Lower lobe of right lung (tissue), 2 donors: ENCODE measurements at regions not wholly inside any gene's neighbourhood (a gene's known extent, or its start where the extent isn't known, plus 50 kb on each side); places are given as distances from the start of the nearest gene placed in this dataset.

ENCODE experiments used
- ATAC-seq, 2 donors: fragments of 200-7000 bp; cut with Tn5 transposase; one replicate each; pipeline ENCODE4 v1.9.1; 2020 to 2022; ENCODE audit warnings: mild to moderate bottlenecking in 2 of 2, moderate library complexity in 2 of 2
- DNase-seq: peaks from one replicate; pipeline ENCODE4 v3.0.0-alpha.2; 2020
- H3K27ac ChIP-seq: fragments of 200-600 bp; one replicate; pipeline ENCODE4 v1.8.0; 2022
- H3K27me3 ChIP-seq: fragments of 200-600 bp; one replicate; pipeline ENCODE4 v1.8.0; 2022; ENCODE audit warnings: low read depth
- H3K36me3 ChIP-seq: fragments of 200-600 bp; one replicate; pipeline ENCODE4 v1.8.0; 2022; ENCODE audit warnings: mild to moderate bottlenecking
- H3K4me1 ChIP-seq: fragments of 200-600 bp; one replicate; pipeline ENCODE4 v1.8.0; 2022
- H3K4me3 ChIP-seq: fragments of 200-600 bp; one replicate; pipeline ENCODE4 v1.8.0; 2022; ENCODE audit warnings: mild to moderate bottlenecking
- H3K9me3 ChIP-seq: fragments of 200-600 bp; one replicate; pipeline ENCODE4 v1.8.0; 2022
- intact Hi-C: fragments of 100-400 bp; cut with DNase I; formaldehyde crosslinking; loops from one replicate; pipeline ENCODE4 v1.11.0; 2022
- TF ChIP-seq, protein P1 (sequence below): fragments of 200-600 bp; IDR thresholded peaks from one replicate; pipeline ENCODE4 v1.8.0; 2022; ENCODE audit warnings: antibody characterized with exemption, mild to moderate bottlenecking
- donor health status: DM: no; HTN: yes; CAD: no; lungs with severe emphysema.

DNA sequence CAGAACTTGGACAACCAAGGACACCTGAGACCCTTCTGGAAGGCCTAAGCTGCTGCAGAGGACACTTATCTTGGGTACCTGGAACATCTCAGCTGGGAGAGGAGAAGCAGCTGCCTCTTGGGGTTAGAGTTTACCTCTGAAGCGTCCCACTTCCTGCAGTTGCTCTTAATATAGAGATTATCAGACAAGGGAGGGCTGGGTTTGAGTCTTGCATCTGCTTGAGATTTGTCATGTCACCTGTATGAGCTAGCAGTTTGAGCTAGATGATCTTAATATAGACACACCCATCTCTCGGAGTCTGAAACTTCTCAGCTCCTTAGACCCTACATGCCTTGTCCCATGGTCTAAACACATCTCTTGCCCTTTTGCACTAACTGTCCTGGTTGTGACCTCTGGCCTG lies 93.1 kb upstream of the CCL1 start:
- DNase-seq: no peak
- Histone ChIP-seq H3K27ac (no peak overlapping the region), H3K4me1 (no peaks in the 10 kb centered on the region), H3K36me3 (no peaks in the 10 kb centered on the region), H3K4me3 (no peak overlapping the region), H3K27me3 (peaks cover 27% of the 10 kb centered on the region), H3K9me3 (no peaks in the 10 kb centered on the region)
- TF ChIP-seq, protein P1, sequence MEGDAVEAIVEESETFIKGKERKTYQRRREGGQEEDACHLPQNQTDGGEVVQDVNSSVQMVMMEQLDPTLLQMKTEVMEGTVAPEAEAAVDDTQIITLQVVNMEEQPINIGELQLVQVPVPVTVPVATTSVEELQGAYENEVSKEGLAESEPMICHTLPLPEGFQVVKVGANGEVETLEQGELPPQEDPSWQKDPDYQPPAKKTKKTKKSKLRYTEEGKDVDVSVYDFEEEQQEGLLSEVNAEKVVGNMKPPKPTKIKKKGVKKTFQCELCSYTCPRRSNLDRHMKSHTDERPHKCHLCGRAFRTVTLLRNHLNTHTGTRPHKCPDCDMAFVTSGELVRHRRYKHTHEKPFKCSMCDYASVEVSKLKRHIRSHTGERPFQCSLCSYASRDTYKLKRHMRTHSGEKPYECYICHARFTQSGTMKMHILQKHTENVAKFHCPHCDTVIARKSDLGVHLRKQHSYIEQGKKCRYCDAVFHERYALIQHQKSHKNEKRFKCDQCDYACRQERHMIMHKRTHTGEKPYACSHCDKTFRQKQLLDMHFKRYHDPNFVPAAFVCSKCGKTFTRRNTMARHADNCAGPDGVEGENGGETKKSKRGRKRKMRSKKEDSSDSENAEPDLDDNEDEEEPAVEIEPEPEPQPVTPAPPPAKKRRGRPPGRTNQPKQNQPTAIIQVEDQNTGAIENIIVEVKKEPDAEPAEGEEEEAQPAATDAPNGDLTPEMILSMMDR: no peak
- ATAC-seq: no peak
- intact Hi-C loops: no loop called here

DNA sequence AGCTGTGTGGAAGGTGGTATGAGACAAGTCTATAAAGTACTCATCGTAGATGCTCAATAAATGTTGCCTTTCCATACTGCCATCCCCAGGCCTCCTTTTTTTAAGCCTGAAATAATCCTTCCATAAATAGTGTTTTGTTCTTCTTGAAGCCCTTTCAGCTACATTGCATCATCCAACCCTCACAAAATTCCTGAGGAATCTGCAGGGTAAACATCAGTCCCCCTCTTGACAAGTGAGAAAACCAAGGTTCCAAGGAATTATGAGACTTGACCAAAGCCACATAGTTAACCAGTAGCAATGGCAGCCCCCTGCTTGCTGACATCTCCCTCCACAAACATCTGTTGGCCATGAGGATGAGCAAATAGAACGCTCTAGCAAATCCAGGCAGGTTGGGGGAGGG lies 89.7 kb upstream of the CCL1 start:
- DNase-seq: no peak
- TF ChIP-seq, protein P1: no peak
- Histone ChIP-seq H3K36me3 (no peaks in the 10 kb centered on the region), H3K9me3 (no peaks in the 10 kb centered on the region), H3K27ac (no peak overlapping the region), H3K4me1 (no peaks in the 10 kb centered on the region), H3K4me3 (no peak overlapping the region), H3K27me3 (peaks cover 18% of the 10 kb centered on the region)
- intact Hi-C loops: no loop called here
- no peak for ATAC-seq

DNA sequence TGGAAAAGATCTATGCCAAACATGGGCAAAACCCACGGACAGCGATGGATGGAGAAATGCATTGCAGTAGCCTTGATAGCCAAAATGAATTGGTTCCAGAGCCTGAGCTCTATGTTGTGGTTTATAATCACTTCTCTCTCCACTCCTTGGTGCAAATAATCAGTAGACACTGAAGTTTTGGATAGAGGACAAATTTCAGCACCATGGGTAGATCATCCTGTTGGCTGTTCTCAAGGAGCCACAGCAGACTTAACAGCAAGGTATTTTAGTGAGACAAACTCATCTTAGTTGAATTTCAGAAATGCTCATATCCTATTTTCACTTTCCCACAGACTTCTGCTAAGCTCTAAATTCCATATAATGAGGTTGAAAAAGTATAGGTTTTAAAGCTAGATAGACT lies 88.3 kb upstream of the CCL1 start:
- Histone ChIP-seq H3K36me3 (no peaks in the 10 kb centered on the region), H3K9me3 (no peaks in the 10 kb centered on the region), H3K27ac (no peak overlapping the region), H3K27me3 (peaks cover 14% of the 10 kb centered on the region), H3K4me3 (no peak overlapping the region), H3K4me1 (no peaks in the 10 kb centered on the region)
- intact Hi-C loops: no loop called here
- no peak for DNase-seq
- TF ChIP-seq, protein P1: no peak
- no peak for ATAC-seq

DNA sequence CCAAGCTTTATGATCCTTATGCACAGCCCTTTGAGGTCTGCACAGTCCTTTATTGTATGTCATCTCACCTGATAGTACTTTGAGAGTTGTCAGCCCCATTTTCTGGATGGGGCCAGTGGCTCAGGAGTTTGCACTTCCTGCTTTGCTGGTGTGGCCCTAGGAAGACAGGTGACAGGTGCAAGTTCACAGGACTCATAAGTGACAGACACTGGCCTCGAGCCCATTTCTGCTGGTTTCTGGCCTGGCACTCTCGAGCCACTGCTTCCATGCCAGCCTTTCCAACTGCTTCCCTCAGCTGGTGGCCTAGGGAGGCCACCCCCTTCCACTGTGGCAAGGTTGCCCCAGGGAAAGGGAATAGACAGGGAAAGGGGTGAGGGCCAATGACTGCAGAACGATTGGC lies 84.4 kb upstream of the CCL1 start:
- Histone ChIP-seq H3K4me1 (no peaks in the 10 kb centered on the region), H3K27ac (no peak overlapping the region), H3K36me3 (no peaks in the 10 kb centered on the region), H3K27me3 (peaks cover 30% of the 10 kb centered on the region), H3K9me3 (no peaks in the 10 kb centered on the region), H3K4me3 (no peak overlapping the region)
- intact Hi-C loops: no loop called here
- TF ChIP-seq, protein P1: no peak
- no peak for ATAC-seq
- no peak for DNase-seq

DNA sequence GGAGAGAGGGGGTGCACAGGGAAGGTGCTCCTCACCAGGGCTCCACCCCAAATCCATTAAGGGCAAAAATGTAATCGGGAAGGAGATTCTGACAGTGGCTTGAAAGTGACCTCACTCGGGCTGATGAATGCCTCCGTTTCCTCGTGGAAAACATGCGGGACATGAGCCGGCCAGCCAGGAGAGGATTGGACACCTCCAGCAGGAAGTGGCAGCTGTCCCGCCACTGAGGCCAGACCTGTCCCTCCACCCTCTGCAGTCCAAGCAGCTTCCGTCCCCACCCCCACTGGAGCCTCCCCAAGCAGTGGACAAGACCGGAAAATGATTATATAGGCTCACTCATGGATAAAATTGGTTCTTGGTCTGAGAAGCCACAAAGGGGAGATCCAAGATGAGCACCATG lies 82.1 kb upstream of the CCL1 start:
- TF ChIP-seq, protein P1: no peak
- DNase-seq (no peak), ATAC-seq (no peak)
- intact Hi-C loops: no loop called here
- Histone ChIP-seq H3K27me3 (peaks cover 26% of the 10 kb centered on the region), H3K9me3 (no peaks in the 10 kb centered on the region), H3K4me3 (no peak overlapping the region), H3K27ac (no peak overlapping the region), H3K4me1 (no peaks in the 10 kb centered on the region), H3K36me3 (no peaks in the 10 kb centered on the region)
